Astrocyte (in vitro differentiated cells and primary cell): ENCODE measurements at regions not wholly inside any gene's neighbourhood (a gene's known extent, or its start where the extent isn't known, plus 50 kb on each side); places are given as distances from the start of the nearest gene placed in this dataset.
"Not testable (repeated sequence)": the region's sequence is repeated elsewhere in the genome, so short reads cannot be mapped to it uniquely, and the experiment has no call there.

Source experiments
- DNase-seq: peaks from one replicate; pipeline ENCODE4 v3.0.0-alpha.2; 2010; ENCODE audit warnings: low read depth
- FAIRE-seq: peaks from 2 replicates; lab custom pipeline; 2011; peaks lifted over from hg19 to GRCh38; lab: Jason Lieb, UNC
- H2AFZ ChIP-seq: 2 replicates; pipeline ENCODE4 v1.6.0; 2012; ENCODE audit warnings: low read depth, low read length, inconsistent platforms
- H3K27ac ChIP-seq: 2 replicates; pipeline ENCODE4 v1.5.1; 2011; ENCODE audit warnings: low read depth, low read length, inconsistent platforms
- H3K27me3 ChIP-seq: 2 replicates; pipeline ENCODE4 v1.6.0; 2011; ENCODE audit warnings: low read length, inconsistent platforms; ENCODE audit not compliant: insufficient read depth
- H3K36me3 ChIP-seq: 2 replicates; pipeline ENCODE4 v1.5.1; 2011; ENCODE audit warnings: low read length, inconsistent platforms; ENCODE audit not compliant: insufficient read depth
- H3K4me1 ChIP-seq: 2 replicates; pipeline ENCODE4 v1.5.1; 2011; ENCODE audit warnings: low read length, inconsistent platforms; ENCODE audit not compliant: insufficient read depth
- H3K4me2 ChIP-seq: 2 replicates; pipeline ENCODE4 v1.6.0; 2012; ENCODE audit warnings: low read length, inconsistent platforms
- H3K4me3 ChIP-seq: 2 replicates; pipeline ENCODE4 v1.5.1; 2011; ENCODE audit warnings: low read depth, mild to moderate bottlenecking, low read length, inconsistent platforms; ENCODE audit not compliant: insufficient read depth
- H3K79me2 ChIP-seq: 2 replicates; pipeline ENCODE4 v1.6.0; 2012; ENCODE audit warnings: mild to moderate bottlenecking, low read length, inconsistent platforms; ENCODE audit not compliant: insufficient read depth
- H3K9ac ChIP-seq: 2 replicates; pipeline ENCODE4 v1.6.0; 2012; ENCODE audit warnings: mild to moderate bottlenecking, low read length, inconsistent platforms
- H3K9me3 ChIP-seq: 2 replicates; pipeline ENCODE4 v1.5.1; 2012; ENCODE audit warnings: low read depth, mild to moderate bottlenecking, low read length, inconsistent platforms; ENCODE audit not compliant: insufficient read depth
- H4K20me1 ChIP-seq: 2 replicates; pipeline ENCODE4 v1.6.0; 2012; ENCODE audit warnings: low read length, inconsistent platforms; ENCODE audit not compliant: insufficient read depth
- H3K27ac Mint-ChIP-seq: one replicate; pipeline ENCODE4 v1.8.0; 2021; ENCODE audit warnings: mild to moderate bottlenecking, mixed read lengths; ENCODE audit not compliant: unreplicated experiment
- H3K27me3 Mint-ChIP-seq: one replicate; pipeline ENCODE4 v1.8.0; 2021; ENCODE audit warnings: low read depth, mixed read lengths; ENCODE audit not compliant: unreplicated experiment
- H3K36me3 Mint-ChIP-seq: one replicate; pipeline ENCODE4 v1.8.0; 2021; ENCODE audit warnings: low read depth, mixed read lengths; ENCODE audit not compliant: unreplicated experiment
- H3K4me1 Mint-ChIP-seq: one replicate; pipeline ENCODE4 v1.8.0; 2021; ENCODE audit warnings: low read depth, mixed read lengths; ENCODE audit not compliant: unreplicated experiment
- H3K4me3 Mint-ChIP-seq: one replicate; pipeline ENCODE4 v1.8.0; 2021; ENCODE audit warnings: mild to moderate bottlenecking, moderate library complexity, mixed read lengths; ENCODE audit not compliant: unreplicated experiment
- H3K9me3 Mint-ChIP-seq: one replicate; pipeline ENCODE4 v1.8.0; 2021; ENCODE audit warnings: mild to moderate bottlenecking, mixed read lengths; ENCODE audit not compliant: unreplicated experiment
- EZH2 ChIP-seq: IDR thresholded peaks from 2 replicates; pipeline ENCODE4 v1.6.1; 2012; ENCODE audit warnings: mild to moderate bottlenecking, low read length, inconsistent platforms; ENCODE audit not compliant: insufficient read depth
- TF ChIP-seq, protein P1 (sequence below): IDR thresholded peaks from 2 replicates; pipeline ENCODE4 v1.5.1; 2011; ENCODE audit warnings: low read depth, mild to moderate bottlenecking, inconsistent platforms, low read length, moderate library complexity; ENCODE audit not compliant: insufficient read depth

DNA sequence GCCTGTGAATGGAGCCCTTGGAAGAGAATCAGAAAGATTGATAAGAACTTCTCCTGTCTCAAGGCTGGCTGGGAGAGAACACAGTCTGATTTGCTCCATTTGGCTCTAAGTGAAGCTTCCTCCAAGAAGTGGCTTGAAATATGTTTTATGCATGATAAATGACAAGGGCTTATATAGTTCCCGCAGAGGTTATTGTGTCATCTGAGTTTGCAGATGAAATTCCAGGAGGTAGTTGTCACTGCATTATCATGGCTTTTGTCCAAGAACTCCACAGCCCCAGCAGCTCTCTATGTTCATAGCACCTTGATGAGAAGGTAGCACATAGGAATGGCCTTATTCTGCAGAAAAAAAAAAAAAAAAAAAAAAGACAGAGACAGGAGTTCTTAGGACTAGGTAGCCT is 108.5 kb downstream of the DACT1 start:
- Histone ChIP-seq H3K79me2 (no peaks in the 10 kb centered on the region), H4K20me1 (no peaks in the 10 kb centered on the region), H2AFZ (no peak overlapping the region), H3K36me3 (no peaks in the 10 kb centered on the region), H3K4me2 (peak overlapping the region; percentile 34), H3K9ac (no peak overlapping the region), H3K4me1 (peaks cover 37% of the 10 kb centered on the region), H3K27ac (no peak overlapping the region), H3K27me3 (peaks cover 2% of the 10 kb centered on the region), H3K4me3 (no peak overlapping the region), H3K9me3 (no peaks in the 10 kb centered on the region)
- H3K4me1 Mint-ChIP-seq, result peaks cover 28% of the 10 kb centered on the region
- peak; percentile 83 for FAIRE-seq
- no peaks in the 10 kb centered on the region for H3K9me3 Mint-ChIP-seq
- no peak overlapping the region for H3K4me3 Mint-ChIP-seq
- no peak overlapping the region for H3K27ac Mint-ChIP-seq
- no peaks in the 10 kb centered on the region for H3K36me3 Mint-ChIP-seq
- DNase-seq, result peak; percentile 92
- no peaks in the 10 kb centered on the region for H3K27me3 Mint-ChIP-seq
- no peak for TF ChIP-seq EZH2
- TF ChIP-seq, protein P1, sequence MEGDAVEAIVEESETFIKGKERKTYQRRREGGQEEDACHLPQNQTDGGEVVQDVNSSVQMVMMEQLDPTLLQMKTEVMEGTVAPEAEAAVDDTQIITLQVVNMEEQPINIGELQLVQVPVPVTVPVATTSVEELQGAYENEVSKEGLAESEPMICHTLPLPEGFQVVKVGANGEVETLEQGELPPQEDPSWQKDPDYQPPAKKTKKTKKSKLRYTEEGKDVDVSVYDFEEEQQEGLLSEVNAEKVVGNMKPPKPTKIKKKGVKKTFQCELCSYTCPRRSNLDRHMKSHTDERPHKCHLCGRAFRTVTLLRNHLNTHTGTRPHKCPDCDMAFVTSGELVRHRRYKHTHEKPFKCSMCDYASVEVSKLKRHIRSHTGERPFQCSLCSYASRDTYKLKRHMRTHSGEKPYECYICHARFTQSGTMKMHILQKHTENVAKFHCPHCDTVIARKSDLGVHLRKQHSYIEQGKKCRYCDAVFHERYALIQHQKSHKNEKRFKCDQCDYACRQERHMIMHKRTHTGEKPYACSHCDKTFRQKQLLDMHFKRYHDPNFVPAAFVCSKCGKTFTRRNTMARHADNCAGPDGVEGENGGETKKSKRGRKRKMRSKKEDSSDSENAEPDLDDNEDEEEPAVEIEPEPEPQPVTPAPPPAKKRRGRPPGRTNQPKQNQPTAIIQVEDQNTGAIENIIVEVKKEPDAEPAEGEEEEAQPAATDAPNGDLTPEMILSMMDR, result no peak

- no peak for FAIRE-seq
- H3K4me3 Mint-ChIP-seq, result no peak overlapping the region
- H3K27me3 Mint-ChIP-seq, result peaks cover 2% of the 10 kb centered on the region
- H3K4me3 ChIP-seq, result no peak overlapping the region
- no peak overlapping the region for H3K9ac ChIP-seq
- no peaks in the 10 kb centered on the region for H3K9me3 ChIP-seq
- no peaks in the 10 kb centered on the region for H3K9me3 Mint-ChIP-seq
- H4K20me1 ChIP-seq, result no peaks in the 10 kb centered on the region
- no peak for DNase-seq
- no peak overlapping the region for H2AFZ ChIP-seq
- no peak for TF ChIP-seq EZH2
- TF ChIP-seq, protein P1, result no peak
- H3K27me3 ChIP-seq, result peaks cover 2% of the 10 kb centered on the region
- H3K36me3 Mint-ChIP-seq, result no peaks in the 10 kb centered on the region
- H3K27ac Mint-ChIP-seq, result peak overlapping the region; percentile 47
- no peaks in the 10 kb centered on the region for H3K79me2 ChIP-seq
- H3K27ac ChIP-seq, result peak overlapping the region; percentile 3
- no peaks in the 10 kb centered on the region for H3K36me3 ChIP-seq
- H3K4me1 Mint-ChIP-seq, result peaks cover 28% of the 10 kb centered on the region
- H3K4me1 ChIP-seq, result peaks cover 37% of the 10 kb centered on the region
- peak overlapping the region; percentile 27 for H3K4me2 ChIP-seq
These were observed 108.9 kb downstream of the DACT1 start for GRCh38 chr14:58746701-58747100.

DNA sequence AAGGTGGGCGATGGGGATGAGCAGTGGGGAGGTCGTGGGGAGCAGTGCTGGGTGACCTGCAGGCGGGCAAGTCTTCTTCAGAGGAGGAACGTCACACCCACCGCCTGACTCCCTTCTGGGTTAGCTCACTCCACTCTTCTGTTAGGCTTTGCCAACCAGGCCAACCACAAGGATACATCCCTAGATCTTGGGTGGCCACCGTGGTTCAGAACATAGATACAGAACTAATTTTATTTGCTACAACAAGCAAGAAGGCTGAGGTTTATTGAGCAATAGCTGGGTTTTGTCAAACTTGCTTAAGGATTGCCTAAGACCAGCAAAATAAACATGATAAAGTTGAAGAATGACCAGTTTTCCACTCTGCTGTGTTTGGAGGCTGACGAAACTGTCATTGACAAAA is 109.4 kb downstream of the DACT1 start:
- FAIRE-seq (peak; percentile 73), DNase-seq (peak; percentile 96)
- Histone ChIP-seq H3K9ac (no peak overlapping the region), H2AFZ (no peak overlapping the region), H3K4me3 (no peak overlapping the region), H3K79me2 (no peaks in the 10 kb centered on the region), H3K4me2 (peak overlapping the region; percentile 19), H3K27me3 (peaks cover 2% of the 10 kb centered on the region), H3K36me3 (no peaks in the 10 kb centered on the region), H3K9me3 (no peaks in the 10 kb centered on the region), H4K20me1 (no peaks in the 10 kb centered on the region), H3K4me1 (peaks cover 37% of the 10 kb centered on the region), H3K27ac (peak overlapping the region; percentile 3)
- Mint-ChIP-seq H3K27me3 (peaks cover 2% of the 10 kb centered on the region), H3K36me3 (no peaks in the 10 kb centered on the region), H3K4me3 (no peak overlapping the region), H3K4me1 (peaks cover 28% of the 10 kb centered on the region), H3K27ac (no peak overlapping the region), H3K9me3 (no peaks in the 10 kb centered on the region)
- no peak for TF ChIP-seq EZH2
- TF ChIP-seq, protein P1, result no peak

GRCh38 chr14:58748251-58748650 is 110.5 kb downstream of the DACT1 start:
- H3K4me2 ChIP-seq, H3K27me3 Mint-ChIP-seq, H4K20me1 ChIP-seq, H3K36me3 ChIP-seq, DNase-seq, H3K27me3 ChIP-seq, H3K79me2 ChIP-seq, H3K9me3 ChIP-seq, H3K27ac Mint-ChIP-seq, H3K9me3 Mint-ChIP-seq, H3K9ac ChIP-seq, H3K4me3 ChIP-seq, H2AFZ ChIP-seq, H3K27ac ChIP-seq, H3K36me3 Mint-ChIP-seq, H3K4me3 Mint-ChIP-seq, FAIRE-seq: not testable (repeated sequence)
- peaks cover 28% of the 10 kb centered on the region for H3K4me1 Mint-ChIP-seq
- H3K4me1 ChIP-seq, result peaks cover 44% of the 10 kb centered on the region
